ENCODE measurements at regions not wholly inside any gene's neighbourhood (a gene's known extent, or its start where the extent isn't known, plus 50 kb on each side); places are given as distances from the start of the nearest gene placed in this dataset.

DNA sequence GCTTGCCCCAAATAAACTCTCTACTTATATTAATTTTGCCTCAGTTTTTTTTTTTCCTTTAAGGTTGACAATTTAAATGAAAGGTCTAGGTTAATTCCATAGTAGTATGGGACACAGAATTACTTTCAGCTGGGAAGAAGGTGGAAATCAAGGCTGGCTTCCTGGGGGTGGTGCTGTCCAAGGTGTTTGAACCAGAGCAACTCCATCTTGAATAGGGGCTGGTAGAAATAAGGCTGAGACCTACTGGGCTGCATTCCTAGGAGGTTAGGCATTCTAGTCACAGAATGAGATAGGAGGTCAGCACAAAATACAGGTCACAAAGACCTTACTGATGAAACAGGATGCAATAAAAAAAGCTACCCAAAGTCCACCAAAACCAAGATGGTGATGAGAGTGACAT lies 1190.8 kb upstream of the AUTS2 start:
- Histone ChIP-seq H3K4me2 (ENCODE audit: low read depth, low read length) (no peak overlapping the region), H3K9me1 (ENCODE audit: insufficient read depth, low read length) (no peaks in the 10 kb centered on the region), H3K27ac (ENCODE audit: insufficient read depth, low read length) (no peak overlapping the region), H4K8ac (ENCODE audit: low read depth in 2 of 2, low read length in 2 of 2) (no peak overlapping the region), H3K56ac (ENCODE audit: extremely low read depth, insufficient read depth, low read length) (no peak overlapping the region), H2AFZ (replicated peaks; ENCODE audit: low read length, poor library complexity) (no peak overlapping the region), H3K14ac (replicated peaks; ENCODE audit: low read depth, low read length) (no peak overlapping the region), H3K9ac (ENCODE audit: low read depth, low read length) (no peak overlapping the region), H4K5ac (ENCODE audit: low read depth, low read length) (no peak overlapping the region), H2BK5ac (ENCODE audit: low read depth, low read length, poor library complexity, severe bottlenecking) (no peak overlapping the region), H2AK9ac (replicated peaks; ENCODE audit: low read depth, low read length, poor library complexity) (no peak overlapping the region), H3K27me3 (ENCODE audit: control insufficient read depth, insufficient read depth, low read length) (no peaks in the 10 kb centered on the region), H4K91ac (ENCODE audit: insufficient read depth, low read depth, low read length) (no peak overlapping the region), H3K79me1 (ENCODE audit: low read depth in 1 of 2, low read length in 2 of 2) (no peaks in the 10 kb centered on the region), H4K20me1 (ENCODE audit: insufficient read depth, low read length) (no peaks in the 10 kb centered on the region), H2AK5ac (ENCODE audit: low read depth, low read length) (no peak overlapping the region), H2BK15ac (ENCODE audit: low read depth, low read length) (no peak overlapping the region), H3K4me3 (ENCODE audit: insufficient read depth, low read depth, low read length) (no peak overlapping the region), H3K23ac (ENCODE audit: low read depth, low read length) (no peak overlapping the region), H2BK120ac (ENCODE audit: low read depth, low read length) (no peak overlapping the region), H3K9me3 (ENCODE audit: control insufficient read depth, insufficient read depth, low read length) (peaks cover 3% of the 10 kb centered on the region), H3K4ac (ENCODE audit: low read depth, low read length) (no peak overlapping the region), H2BK20ac (ENCODE audit: low read depth, low read length) (no peak overlapping the region), H3K4me1 (ENCODE audit: control insufficient read depth, insufficient read depth, low read length) (no peaks in the 10 kb centered on the region), H3K18ac (ENCODE audit: low read depth, low read length) (no peak overlapping the region), H3K36me3 (ENCODE audit: control insufficient read depth, insufficient read depth, low read length) (no peaks in the 10 kb centered on the region)
- CTCF ChIA-PET: interaction anchor here (0.6 kb wide), 1 partner anchor 177 kb away, joined by 4 read pairs; no protein-coding TSS in a partner anchor
- dilution Hi-C loops (cut with HindIII; ENCODE audit: low sequenced_read_pairs, unreplicated experiment): no loop called here
- BruUV-seq (replicated peaks): no TSS peak
- intact Hi-C loops (cut with micrococcal nuclease): no loop called here
- in situ Hi-C loops (cut with MboI; ENCODE audit: low sequenced_read_pairs): no loop called here
- TF ChIP-seq SMC3 (IDR thresholded peaks at IDR 0.05; ENCODE audit: low read depth, low read length) (no peak), MAFK (IDR thresholded peaks at IDR 0.05; ENCODE audit: low read depth, low read length) (no peak), FOS (IDR thresholded peaks at IDR 0.05; ENCODE audit: low read depth, low read length) (no peak), MXI1 (IDR thresholded peaks at IDR 0.05; ENCODE audit: borderline replicate concordance, low read depth, low read length) (no peak), USF2 (IDR thresholded peaks at IDR 0.05; ENCODE audit: low read depth, low read length) (no peak), RCOR1 (IDR thresholded peaks at IDR 0.05; ENCODE audit: insufficient replicate concordance, low read length) (no peak), CEBPB (IDR thresholded peaks at IDR 0.05; ENCODE audit: low read depth, low read length) (no peak), CHD1 (IDR thresholded peaks at IDR 0.05; ENCODE audit: low read depth, low read length) (no peak), RAD21 (IDR thresholded peaks at IDR 0.05; ENCODE audit: low read length) (no peak), RFX5 (IDR thresholded peaks at IDR 0.05; ENCODE audit: low read depth, low read length) (no peak), NFE2L2 (IDR thresholded peaks at IDR 0.05; ENCODE audit: low read depth, low read length) (no peak), BHLHE40 (IDR thresholded peaks at IDR 0.05; ENCODE audit: low read depth, low read length) (no peak), CTCF (conservative IDR thresholded peaks at IDR 0.05; ENCODE audit: low read depth, low read length) (no peak), MAZ (IDR thresholded peaks at IDR 0.05; ENCODE audit: borderline replicate concordance, low read depth, low read length) (no peak), POLR2A (IDR thresholded peaks at IDR 0.05; ENCODE audit: low read depth, low read length) (no peak)
- TF ChIP-seq, protein P1, sequence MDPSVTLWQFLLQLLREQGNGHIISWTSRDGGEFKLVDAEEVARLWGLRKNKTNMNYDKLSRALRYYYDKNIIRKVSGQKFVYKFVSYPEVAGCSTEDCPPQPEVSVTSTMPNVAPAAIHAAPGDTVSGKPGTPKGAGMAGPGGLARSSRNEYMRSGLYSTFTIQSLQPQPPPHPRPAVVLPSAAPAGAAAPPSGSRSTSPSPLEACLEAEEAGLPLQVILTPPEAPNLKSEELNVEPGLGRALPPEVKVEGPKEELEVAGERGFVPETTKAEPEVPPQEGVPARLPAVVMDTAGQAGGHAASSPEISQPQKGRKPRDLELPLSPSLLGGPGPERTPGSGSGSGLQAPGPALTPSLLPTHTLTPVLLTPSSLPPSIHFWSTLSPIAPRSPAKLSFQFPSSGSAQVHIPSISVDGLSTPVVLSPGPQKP (IDR thresholded peaks at IDR 0.05; ENCODE audit: borderline replicate concordance, low read depth, low read length): no peak
- ATAC-seq (ENCODE audit: low read depth) (no peak), DNase-seq (no peak)
- POLR2A ChIA-PET (ENCODE audit: unreplicated experiment): no interaction called here

All from IMR-90 (cell line).